NCI-H2081 (cell line): ENCODE measurements at regions not wholly inside any gene's neighbourhood (a gene's known extent, or its start where the extent isn't known, plus 50 kb on each side); places are given as distances from the start of the nearest gene placed in this dataset.
"Not testable (repeated sequence)": the region's sequence is repeated elsewhere in the genome, so short reads cannot be mapped to it uniquely, and the experiment has no call there.

Source experiments
- DNase-seq, 2 experiments: peaks; one replicate each; lab custom pipeline; 2025; lab: John Stamatoyannopoulos, UW

- peak in 1 of 2 experiments; percentile 3 for DNase-seq
Observed at GRCh38 chr14:83899706-83900105, 1630.2 kb upstream of the FLRT2 start.

GRCh38 chr14:83905157-83905556 lies 1624.8 kb upstream of the FLRT2 start:
- no peak for DNase-seq

GRCh38 chr14:83908419-83908818 lies 1621.5 kb upstream of the FLRT2 start:
- peak in 1 of 2 experiments; percentile 46 for DNase-seq

GRCh38 chr14:83909507-83909906 lies 1620.4 kb upstream of the FLRT2 start:
- no peak for DNase-seq

- DNase-seq = no peak
Observed at GRCh38 chr14:83912032-83912642, 1617.8 kb upstream of the FLRT2 start.

GRCh38 chr14:83913476-83913875 lies 1616.5 kb upstream of the FLRT2 start:
- DNase-seq = no peak

- DNase-seq = no peak
Observed at GRCh38 chr14:83918546-83918945, 1611.4 kb upstream of the FLRT2 start.

GRCh38 chr14:83919675-83920074 lies 1610.3 kb upstream of the FLRT2 start:
- not testable (repeated sequence) for DNase-seq

- no peak for DNase-seq
Observed at GRCh38 chr14:83923842-83924241, 1606.1 kb upstream of the FLRT2 start.

- DNase-seq = no peak
Observed at GRCh38 chr14:83924259-83924658, 1605.7 kb upstream of the FLRT2 start.

GRCh38 chr14:83940253-83940652 lies 1589.7 kb upstream of the FLRT2 start:
- DNase-seq = peak in 1 of 2 experiments; percentile 1

GRCh38 chr14:83958359-83958758 lies 1571.6 kb upstream of the FLRT2 start:
- no peak for DNase-seq

- DNase-seq = no peak
Observed at GRCh38 chr14:83960832-83961512, 1569.0 kb upstream of the FLRT2 start.

GRCh38 chr14:83969998-83970397 lies 1559.9 kb upstream of the FLRT2 start:
- DNase-seq = no peak

- no peak for DNase-seq
Observed at GRCh38 chr14:83972631-83973030, 1557.3 kb upstream of the FLRT2 start.

- DNase-seq = no peak
Observed at GRCh38 chr14:83974647-83975163, 1555.2 kb upstream of the FLRT2 start.

- DNase-seq = no peak
Observed at GRCh38 chr14:83975435-83975834, 1554.5 kb upstream of the FLRT2 start.

- no peak for DNase-seq
Observed at GRCh38 chr14:83975841-83976770, 1553.8 kb upstream of the FLRT2 start.

GRCh38 chr14:83977583-83977982 lies 1552.4 kb upstream of the FLRT2 start:
- DNase-seq = no peak

- not testable (repeated sequence) for DNase-seq
Observed at GRCh38 chr14:83981676-83982258, 1548.2 kb upstream of the FLRT2 start.

GRCh38 chr14:83988275-83988674 lies 1541.7 kb upstream of the FLRT2 start:
- no peak for DNase-seq

- DNase-seq = no peak
Observed at GRCh38 chr14:83991666-83992065, 1538.3 kb upstream of the FLRT2 start.
